ENCODE measurements at regions not wholly inside any gene's neighbourhood (a gene's known extent, or its start where the extent isn't known, plus 50 kb on each side); places are given as distances from the start of the nearest gene placed in this dataset.
A peak's percentile ranks its signal among the peaks of the same experiment; 100 is the strongest.

GRCh38 chr5:35487233-35488025 is 130.2 kb upstream of the SPEF2 start:
- ATAC-seq (replicated peaks): no peak
- no peaks in the 10 kb centered on the region for H3K4me1 Mint-ChIP-seq
- H3K27ac Mint-ChIP-seq: no peak overlapping the region
- H3K27me3 Mint-ChIP-seq: peaks cover 7% of the 10 kb centered on the region
- no peak overlapping the region for H3K4me3 Mint-ChIP-seq
- H3K9me3 Mint-ChIP-seq: no peaks in the 10 kb centered on the region
- no peaks in the 10 kb centered on the region for H3K36me3 Mint-ChIP-seq (ENCODE audit: low read depth)

DNA sequence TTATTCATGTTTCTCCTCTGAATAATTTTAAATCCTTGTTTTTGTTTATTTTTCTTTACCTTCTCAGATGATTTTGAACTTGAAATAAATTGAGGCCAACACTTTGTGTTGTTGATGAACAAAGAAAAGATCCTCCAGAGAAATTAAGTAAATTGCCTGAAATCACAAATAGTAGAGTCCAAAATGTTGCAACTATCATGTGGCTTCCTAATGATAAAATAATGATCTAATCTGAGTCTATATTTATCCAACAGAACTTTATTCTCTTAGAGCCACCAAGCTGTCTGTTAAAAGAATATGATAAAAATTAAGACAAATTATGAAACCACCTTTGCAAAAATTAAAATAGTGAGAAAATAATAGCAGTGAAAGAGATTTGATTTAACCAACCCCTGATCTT is 132.2 kb upstream of the SPEF2 start:
- H3K27me3 Mint-ChIP-seq: peaks cover 4% of the 10 kb centered on the region
- H3K4me3 Mint-ChIP-seq: no peak overlapping the region
- no peak for ATAC-seq (replicated peaks)
- H3K27ac Mint-ChIP-seq: no peak overlapping the region
- no peaks in the 10 kb centered on the region for H3K36me3 Mint-ChIP-seq (ENCODE audit: low read depth)
- no peaks in the 10 kb centered on the region for H3K4me1 Mint-ChIP-seq
- no peaks in the 10 kb centered on the region for H3K9me3 Mint-ChIP-seq

GRCh38 chr5:35484241-35484640 is 133.4 kb upstream of the SPEF2 start:
- no peak overlapping the region for H3K4me3 Mint-ChIP-seq
- H3K9me3 Mint-ChIP-seq: peaks cover 2% of the 10 kb centered on the region
- H3K4me1 Mint-ChIP-seq: peaks cover 6% of the 10 kb centered on the region
- H3K27ac Mint-ChIP-seq: no peak overlapping the region
- no peaks in the 10 kb centered on the region for H3K27me3 Mint-ChIP-seq
- no peaks in the 10 kb centered on the region for H3K36me3 Mint-ChIP-seq (ENCODE audit: low read depth)
- ATAC-seq (replicated peaks): no peak

DNA sequence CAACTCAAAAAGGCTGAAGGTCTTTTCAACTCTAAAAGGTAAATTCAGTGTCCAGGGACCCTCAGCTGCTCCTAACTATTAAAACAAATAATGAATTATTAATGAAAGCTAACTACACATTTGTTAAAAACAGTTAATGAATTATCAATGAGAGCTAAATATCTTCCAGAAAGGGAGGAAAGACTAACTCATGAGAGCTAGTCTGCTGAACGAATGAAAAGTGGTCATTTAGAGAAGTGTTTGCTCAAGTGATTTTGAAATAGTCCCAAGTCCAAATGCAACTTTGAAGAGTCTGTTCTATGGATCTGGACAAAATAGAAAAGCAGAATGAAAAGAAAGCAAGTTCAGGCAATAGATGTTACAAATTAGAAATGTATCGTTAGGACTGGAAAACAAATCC is 133.9 kb upstream of the SPEF2 start:
- H3K4me1 Mint-ChIP-seq: peaks cover 10% of the 10 kb centered on the region
- no peak for ATAC-seq (replicated peaks)

DNA sequence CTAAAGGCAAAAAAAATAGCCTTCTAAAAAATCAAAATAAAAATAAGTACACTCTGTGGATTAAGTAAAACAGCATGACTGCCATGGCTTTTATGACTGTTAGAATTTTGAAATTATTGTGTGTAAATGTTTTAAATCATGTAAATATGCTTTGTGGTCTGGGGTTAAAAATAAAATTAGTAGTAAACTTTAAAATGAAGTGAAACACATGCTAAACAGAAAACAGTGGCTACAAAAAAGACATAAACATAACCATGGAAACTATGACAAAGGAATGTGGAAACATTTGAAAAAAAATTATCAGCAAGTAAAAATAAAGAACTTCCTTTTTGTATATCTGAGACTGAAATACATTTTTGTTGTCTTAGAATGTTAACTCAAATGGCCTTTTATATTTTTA is 134.5 kb upstream of the SPEF2 start:
- no peak for ATAC-seq (replicated peaks)
- H3K36me3 Mint-ChIP-seq (ENCODE audit: low read depth): no peaks in the 10 kb centered on the region

More for the DNA sequence above, 133.9 kb upstream of the SPEF2 start:
- Mint-ChIP-seq H3K36me3 (ENCODE audit: low read depth) (no peaks in the 10 kb centered on the region), H3K27me3 (no peaks in the 10 kb centered on the region), H3K4me3 (no peak overlapping the region), H3K27ac (no peak overlapping the region), H3K9me3 (peaks cover 4% of the 10 kb centered on the region)

DNA sequence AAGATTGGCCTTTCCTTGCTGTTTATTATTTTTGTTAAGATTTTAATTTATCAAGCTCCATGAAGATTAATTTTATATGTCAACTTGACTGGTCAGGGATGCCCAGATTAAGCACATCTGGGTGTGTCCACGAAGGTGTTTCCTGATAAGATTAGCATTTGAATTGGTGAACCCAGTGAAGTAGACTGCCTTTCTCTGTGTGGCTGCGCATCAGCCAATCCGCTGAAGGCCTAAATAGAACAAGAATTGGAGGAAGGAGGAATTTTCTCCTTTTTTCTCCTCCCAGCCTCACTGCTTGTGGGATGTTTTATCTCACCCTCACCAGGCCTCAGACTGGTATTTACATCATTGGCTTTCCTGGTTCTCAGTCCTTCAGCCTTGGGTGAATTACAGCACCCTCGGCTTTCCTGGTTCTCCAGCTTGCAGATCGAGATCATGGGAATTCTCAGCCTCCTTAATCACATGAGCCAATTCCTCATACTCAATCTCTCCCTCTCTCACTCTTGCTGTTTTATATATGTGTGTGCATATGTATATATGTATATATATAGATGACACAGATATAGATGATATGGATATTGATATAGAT is 135.4 kb upstream of the SPEF2 start:
- H3K36me3 Mint-ChIP-seq (ENCODE audit: low read depth): no peaks in the 10 kb centered on the region
- peaks cover 11% of the 10 kb centered on the region for H3K4me1 Mint-ChIP-seq
- H3K27me3 Mint-ChIP-seq: no peaks in the 10 kb centered on the region
- H3K9me3 Mint-ChIP-seq: peaks cover 4% of the 10 kb centered on the region
- H3K4me3 Mint-ChIP-seq: no peak overlapping the region
- ATAC-seq (replicated peaks): no peak
- no peak overlapping the region for H3K27ac Mint-ChIP-seq

More for the DNA sequence above, 134.5 kb upstream of the SPEF2 start:
- H3K27ac Mint-ChIP-seq: no peak overlapping the region
- no peak overlapping the region for H3K4me3 Mint-ChIP-seq
- H3K4me1 Mint-ChIP-seq: peaks cover 11% of the 10 kb centered on the region
- no peaks in the 10 kb centered on the region for H3K27me3 Mint-ChIP-seq
- H3K9me3 Mint-ChIP-seq: peaks cover 4% of the 10 kb centered on the region

DNA sequence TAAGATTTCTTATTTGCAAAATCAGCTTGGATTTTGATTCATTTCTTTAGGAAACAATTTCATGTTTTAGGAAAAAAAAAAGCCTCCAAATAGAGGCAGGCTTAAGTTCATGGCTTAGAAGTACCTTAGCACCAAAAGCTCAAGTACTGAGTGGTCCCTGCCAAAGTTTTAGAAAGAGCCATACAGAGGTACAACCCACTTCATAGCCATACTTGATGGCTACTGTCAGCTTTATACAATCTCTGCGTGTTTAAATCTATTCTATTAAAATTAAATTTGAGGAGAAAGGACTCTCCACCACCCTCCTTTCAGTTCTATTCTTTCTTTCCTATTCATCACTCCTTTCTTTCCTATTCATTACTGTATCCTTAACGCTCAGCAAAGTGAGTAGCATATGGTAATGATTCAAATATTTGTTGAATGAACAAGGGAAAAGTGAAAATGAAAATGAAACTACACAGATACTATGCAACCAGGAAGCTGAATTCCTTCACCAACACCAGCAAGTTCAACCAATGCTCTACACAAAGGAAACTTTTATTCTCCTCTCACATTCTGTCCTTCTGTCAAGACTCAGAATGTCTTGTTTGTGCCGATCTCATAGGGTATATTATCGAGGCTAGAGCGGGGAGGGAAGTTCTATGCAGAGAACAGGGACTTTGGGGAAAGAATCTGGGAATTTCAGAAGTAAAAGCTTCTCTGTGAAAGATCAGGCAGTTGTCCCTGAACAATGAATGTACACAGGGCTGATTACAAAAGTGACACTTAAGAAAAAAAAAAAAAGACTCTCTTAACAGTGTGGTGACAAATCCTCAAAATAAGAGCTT is 138.6 kb upstream of the SPEF2 start:
- no peaks in the 10 kb centered on the region for H3K27me3 Mint-ChIP-seq
- H3K9me3 Mint-ChIP-seq: peaks cover 4% of the 10 kb centered on the region
- ATAC-seq (replicated peaks): peak; percentile 90
- H3K4me1 Mint-ChIP-seq: peaks cover 11% of the 10 kb centered on the region
- H3K4me3 Mint-ChIP-seq: peak overlapping the region; percentile 82
- H3K27ac Mint-ChIP-seq: peak overlapping the region; percentile 94
- no peaks in the 10 kb centered on the region for H3K36me3 Mint-ChIP-seq (ENCODE audit: low read depth)

DNA sequence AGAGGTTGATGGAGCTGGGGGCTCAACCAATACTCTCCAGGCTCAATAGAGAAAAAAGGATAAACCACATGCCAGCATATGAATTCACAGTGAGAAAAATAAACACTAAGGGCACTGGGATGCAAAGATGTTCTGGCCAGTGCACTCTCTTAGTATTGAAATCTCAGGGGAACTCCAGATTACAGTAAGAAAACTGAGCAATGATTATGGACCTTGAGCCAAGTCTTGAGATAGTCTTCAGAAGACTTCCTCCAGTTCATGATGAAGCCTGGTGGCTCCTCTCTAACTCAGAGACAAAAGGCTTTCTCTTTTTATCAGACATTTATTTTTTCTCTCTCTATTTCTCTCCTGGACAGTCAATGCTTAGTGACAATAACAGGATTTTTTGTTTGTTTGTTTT is 139.8 kb upstream of the SPEF2 start:
- Mint-ChIP-seq H3K4me3 (no peak overlapping the region), H3K27me3 (no peaks in the 10 kb centered on the region), H3K9me3 (peaks cover 4% of the 10 kb centered on the region), H3K4me1 (peaks cover 11% of the 10 kb centered on the region), H3K27ac (no peak overlapping the region), H3K36me3 (ENCODE audit: low read depth) (no peaks in the 10 kb centered on the region)
- no peak for ATAC-seq (replicated peaks)

DNA sequence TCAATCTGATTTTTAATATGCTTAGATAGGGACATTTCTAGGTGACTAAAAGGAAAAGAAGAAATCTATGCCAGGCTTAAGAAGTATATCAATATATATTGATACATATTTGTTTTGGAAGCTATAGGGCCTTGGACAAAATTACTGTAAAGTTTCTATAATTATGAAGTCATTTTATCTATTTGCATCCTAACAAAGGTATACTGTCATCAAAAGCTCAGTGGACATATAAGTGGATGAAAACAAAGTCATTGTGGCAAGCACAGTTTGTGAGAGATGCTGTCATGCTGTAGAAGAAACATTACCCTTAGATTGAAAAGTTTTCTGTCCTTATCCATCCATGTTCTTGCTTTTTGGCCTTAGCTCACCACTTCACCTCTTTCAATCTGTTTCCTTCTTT is 140.3 kb upstream of the SPEF2 start:
- H3K9me3 Mint-ChIP-seq: peaks cover 4% of the 10 kb centered on the region
- no peak overlapping the region for H3K27ac Mint-ChIP-seq
- H3K4me1 Mint-ChIP-seq: peaks cover 11% of the 10 kb centered on the region
- H3K4me3 Mint-ChIP-seq: no peak overlapping the region
- H3K36me3 Mint-ChIP-seq (ENCODE audit: low read depth): no peaks in the 10 kb centered on the region
- H3K27me3 Mint-ChIP-seq: no peaks in the 10 kb centered on the region
- ATAC-seq (replicated peaks): no peak

DNA sequence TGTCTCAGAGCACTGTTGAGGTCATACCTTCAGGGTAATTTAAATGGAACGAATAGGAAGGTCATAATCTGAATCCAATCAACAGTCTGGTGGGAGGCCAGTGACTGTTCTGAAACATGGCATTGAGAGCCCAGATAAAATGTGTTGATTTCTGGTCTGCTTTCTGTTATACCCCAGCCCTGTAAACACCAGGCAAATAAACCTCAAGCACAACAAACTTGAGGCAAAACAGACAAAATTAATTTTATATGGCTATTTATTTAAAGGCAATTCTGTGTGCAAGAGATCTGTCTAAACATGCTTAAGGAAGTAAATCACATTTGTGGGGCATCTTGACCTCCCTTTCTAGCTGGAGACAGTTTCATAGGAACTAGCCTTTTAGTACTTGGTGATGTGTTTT is 140.9 kb upstream of the SPEF2 start:
- no peaks in the 10 kb centered on the region for H3K36me3 Mint-ChIP-seq (ENCODE audit: low read depth)
- no peaks in the 10 kb centered on the region for H3K27me3 Mint-ChIP-seq
- no peak overlapping the region for H3K27ac Mint-ChIP-seq
- H3K4me1 Mint-ChIP-seq: peaks cover 11% of the 10 kb centered on the region
- H3K9me3 Mint-ChIP-seq: peaks cover 4% of the 10 kb centered on the region
- ATAC-seq (replicated peaks): no peak
- no peak overlapping the region for H3K4me3 Mint-ChIP-seq

DNA sequence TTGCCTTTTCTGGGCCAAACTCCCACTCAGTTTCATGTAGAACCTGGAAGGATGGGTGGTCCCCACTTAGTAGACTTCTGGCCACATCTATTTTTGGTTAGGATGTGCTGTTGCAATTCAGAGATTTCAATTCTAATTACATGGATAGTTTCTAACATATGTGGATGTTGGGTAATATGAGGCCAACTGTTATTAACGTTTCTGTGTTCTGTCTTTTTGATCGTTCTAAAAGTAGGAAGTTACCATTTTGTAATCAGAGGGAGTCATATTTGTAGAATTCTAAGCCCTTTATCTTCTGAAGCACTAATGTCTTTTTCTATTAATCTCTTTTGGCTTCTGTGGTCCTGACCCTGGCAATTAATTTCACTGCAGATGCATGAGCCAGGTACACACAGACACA is 141.6 kb upstream of the SPEF2 start:
- peaks cover 4% of the 10 kb centered on the region for H3K9me3 Mint-ChIP-seq
- ATAC-seq (replicated peaks): no peak
- H3K36me3 Mint-ChIP-seq (ENCODE audit: low read depth): no peaks in the 10 kb centered on the region
- no peak overlapping the region for H3K4me3 Mint-ChIP-seq
- H3K4me1 Mint-ChIP-seq: peaks cover 11% of the 10 kb centered on the region
- H3K27me3 Mint-ChIP-seq: no peaks in the 10 kb centered on the region
- H3K27ac Mint-ChIP-seq: no peak overlapping the region

DNA sequence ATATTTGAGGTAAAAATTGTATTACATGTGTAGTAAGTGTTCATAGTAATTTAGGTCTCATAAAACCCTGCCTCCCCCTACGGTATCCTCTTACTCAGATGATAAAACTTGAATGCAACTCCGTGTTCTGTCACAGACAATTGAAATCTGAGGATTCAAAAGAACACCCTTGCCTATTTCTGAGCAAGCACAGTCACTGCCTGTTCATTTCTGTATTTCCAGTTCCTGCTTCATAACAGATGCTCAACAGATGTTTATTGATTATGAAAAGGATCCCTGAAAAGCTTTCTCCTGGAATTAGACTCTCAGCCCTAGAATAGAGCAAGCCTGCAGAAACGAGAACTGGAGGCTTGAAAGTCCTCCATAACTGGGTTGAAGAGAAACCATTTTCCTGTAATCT is 144.1 kb upstream of the SPEF2 start:
- Mint-ChIP-seq H3K36me3 (ENCODE audit: low read depth) (no peaks in the 10 kb centered on the region), H3K9me3 (no peaks in the 10 kb centered on the region)

DNA sequence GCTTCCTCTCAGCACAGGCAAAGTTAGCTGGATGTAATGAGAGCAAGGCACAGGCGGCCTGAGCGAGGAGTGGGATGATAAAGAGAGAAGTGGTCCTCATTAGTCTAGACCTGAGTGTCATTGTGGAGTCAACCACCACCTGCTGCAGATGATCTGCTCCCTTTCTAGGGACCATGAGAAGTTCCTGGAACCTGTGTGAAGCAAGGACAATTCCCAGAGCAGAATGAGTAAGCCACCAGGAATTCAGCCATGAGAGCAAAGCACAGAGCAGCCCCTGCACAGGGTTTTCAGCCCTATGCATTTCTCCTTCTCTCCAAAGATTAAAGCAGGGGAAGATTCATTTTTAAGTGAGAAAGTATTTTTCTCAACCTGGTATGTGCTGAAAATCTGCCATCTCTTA is 146.8 kb upstream of the SPEF2 start:
- H3K27ac Mint-ChIP-seq: no peak overlapping the region
- H3K4me3 Mint-ChIP-seq: no peak overlapping the region
- H3K36me3 Mint-ChIP-seq (ENCODE audit: low read depth): no peaks in the 10 kb centered on the region
- no peaks in the 10 kb centered on the region for H3K9me3 Mint-ChIP-seq
- H3K27me3 Mint-ChIP-seq: peaks cover 3% of the 10 kb centered on the region
- ATAC-seq (replicated peaks): no peak
- no peaks in the 10 kb centered on the region for H3K4me1 Mint-ChIP-seq

More for the DNA sequence above, 144.1 kb upstream of the SPEF2 start:
- ATAC-seq (replicated peaks): no peak
- H3K4me3 Mint-ChIP-seq: no peak overlapping the region
- no peaks in the 10 kb centered on the region for H3K4me1 Mint-ChIP-seq
- H3K27me3 Mint-ChIP-seq: peaks cover 3% of the 10 kb centered on the region
- no peak overlapping the region for H3K27ac Mint-ChIP-seq

DNA sequence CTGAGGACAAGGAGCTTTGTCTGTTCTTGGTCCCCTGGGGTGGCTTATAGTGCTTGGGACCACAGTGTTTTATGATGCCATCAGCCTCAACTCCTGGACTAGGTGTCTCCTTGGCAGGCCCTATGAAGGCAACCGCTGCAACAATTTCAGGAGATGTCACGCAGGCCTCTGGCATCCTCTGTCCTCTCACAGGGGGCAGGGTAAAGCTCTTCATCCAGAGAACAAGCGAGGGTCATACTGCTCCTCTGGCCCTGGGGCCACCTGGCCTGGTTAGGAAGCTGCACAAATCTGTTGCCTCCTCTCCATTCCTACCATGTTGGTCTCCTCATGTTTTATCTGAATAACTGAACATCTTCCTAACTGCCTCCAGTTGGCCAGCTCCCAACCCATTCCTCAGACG is 148.9 kb upstream of the SPEF2 start:
- H3K9me3 Mint-ChIP-seq: no peaks in the 10 kb centered on the region
- no peak overlapping the region for H3K27ac Mint-ChIP-seq
- ATAC-seq (replicated peaks): no peak
- no peaks in the 10 kb centered on the region for H3K36me3 Mint-ChIP-seq (ENCODE audit: low read depth)
- H3K4me1 Mint-ChIP-seq: no peaks in the 10 kb centered on the region
- no peak overlapping the region for H3K4me3 Mint-ChIP-seq
- peaks cover 3% of the 10 kb centered on the region for H3K27me3 Mint-ChIP-seq

- no peaks in the 10 kb centered on the region for H3K9me3 Mint-ChIP-seq
- H3K36me3 Mint-ChIP-seq (ENCODE audit: low read depth): no peaks in the 10 kb centered on the region
- no peak overlapping the region for H3K27ac Mint-ChIP-seq
- no peak for ATAC-seq (replicated peaks)
- H3K4me1 Mint-ChIP-seq: no peaks in the 10 kb centered on the region
- H3K4me3 Mint-ChIP-seq: no peak overlapping the region
- peaks cover 3% of the 10 kb centered on the region for H3K27me3 Mint-ChIP-seq
Observed at GRCh38 chr5:35466746-35467145, 150.9 kb upstream of the SPEF2 start.
